ENCODE measurements at regions not wholly inside any gene's neighbourhood (a gene's known extent, or its start where the extent isn't known, plus 50 kb on each side); places are given as distances from the start of the nearest gene placed in this dataset.

DNA sequence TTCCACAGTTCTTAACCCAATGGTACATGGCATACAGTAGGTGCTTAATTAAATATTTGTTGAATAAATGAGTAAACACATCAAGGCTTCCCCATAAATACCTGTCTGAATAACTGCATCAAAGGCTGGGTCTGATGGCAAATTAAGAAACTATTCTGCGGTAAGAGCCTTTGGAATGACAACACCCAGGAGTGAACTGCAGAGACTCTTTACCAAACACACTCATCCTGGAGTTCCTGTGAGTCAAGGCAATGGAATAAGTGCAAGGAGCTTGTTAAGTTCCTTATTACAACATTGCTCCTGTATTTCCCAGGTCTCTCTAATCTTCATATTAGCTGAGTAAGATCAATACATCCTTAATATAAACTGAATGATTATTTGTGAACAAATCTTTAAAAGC, 119.9 kb upstream of the STT3B start:
- no peaks in the 10 kb centered on the region for H3K36me3 ChIP-seq (ENCODE audit: insufficient read depth)
- no peaks in the 10 kb centered on the region for H3K4me1 ChIP-seq (ENCODE audit: insufficient read depth)
- H3K27ac ChIP-seq (ENCODE audit: low read depth) = no peak overlapping the region
- DNase-seq (ENCODE audit: extremely low spot score) = no peak
- H3K4me3 ChIP-seq (ENCODE audit: low read depth, low read length) = no peak overlapping the region
- WGBS = 96% methylated on average over 1 of the region's 1 CpG

DNA sequence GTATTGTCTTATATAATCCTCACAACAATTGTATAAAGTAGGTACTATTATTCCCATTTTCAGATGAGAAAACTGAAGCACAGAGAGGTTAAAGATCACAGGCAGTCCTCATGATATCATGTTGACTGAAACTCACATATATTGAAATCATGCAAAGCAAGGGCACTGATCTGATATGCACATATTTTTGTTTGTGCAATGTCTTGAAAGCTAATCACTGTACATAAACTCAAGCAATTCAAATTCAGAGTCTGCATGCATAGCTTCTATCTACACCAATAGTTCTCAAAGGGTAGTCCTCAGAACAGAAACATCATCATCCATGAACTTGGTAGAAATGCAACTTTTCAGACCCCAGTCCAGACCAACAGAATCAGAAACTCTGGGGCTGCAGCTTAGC, 119.2 kb upstream of the STT3B start:
- Histone ChIP-seq H3K4me3 (ENCODE audit: low read depth, low read length) (no peak overlapping the region), H3K36me3 (ENCODE audit: insufficient read depth) (no peaks in the 10 kb centered on the region), H3K4me1 (ENCODE audit: insufficient read depth) (no peaks in the 10 kb centered on the region), H3K27ac (ENCODE audit: low read depth) (no peak overlapping the region)
- DNase-seq (ENCODE audit: extremely low spot score) = no peak

DNA sequence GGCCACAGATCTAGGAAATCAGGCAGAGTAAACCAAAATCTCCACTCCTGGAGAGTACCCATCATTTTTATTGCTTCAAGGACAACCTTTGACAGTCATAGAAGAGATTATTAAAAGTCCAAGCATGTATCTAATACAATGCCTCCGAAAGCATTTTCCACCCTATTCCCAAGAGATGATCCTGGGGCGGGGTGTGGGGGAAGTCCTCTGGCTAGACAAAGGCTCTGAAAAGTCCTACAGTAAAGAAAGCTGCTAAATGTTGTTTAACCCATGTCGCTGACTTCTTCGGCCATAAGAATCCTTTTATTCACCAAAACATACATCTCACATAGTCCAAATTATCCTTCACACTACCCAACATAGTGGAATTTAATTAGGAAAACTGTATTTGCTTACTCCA, 115.7 kb upstream of the STT3B start:
- H3K36me3 ChIP-seq (ENCODE audit: insufficient read depth) = no peaks in the 10 kb centered on the region
- WGBS = 83% methylated on average over 4 of the region's 4 CpGs
- H3K27ac ChIP-seq (ENCODE audit: low read depth) = no peak overlapping the region
- no peak for DNase-seq (ENCODE audit: extremely low spot score)
- H3K4me1 ChIP-seq (ENCODE audit: insufficient read depth) = no peaks in the 10 kb centered on the region
- no peak overlapping the region for H3K4me3 ChIP-seq (ENCODE audit: low read depth, low read length)

DNA sequence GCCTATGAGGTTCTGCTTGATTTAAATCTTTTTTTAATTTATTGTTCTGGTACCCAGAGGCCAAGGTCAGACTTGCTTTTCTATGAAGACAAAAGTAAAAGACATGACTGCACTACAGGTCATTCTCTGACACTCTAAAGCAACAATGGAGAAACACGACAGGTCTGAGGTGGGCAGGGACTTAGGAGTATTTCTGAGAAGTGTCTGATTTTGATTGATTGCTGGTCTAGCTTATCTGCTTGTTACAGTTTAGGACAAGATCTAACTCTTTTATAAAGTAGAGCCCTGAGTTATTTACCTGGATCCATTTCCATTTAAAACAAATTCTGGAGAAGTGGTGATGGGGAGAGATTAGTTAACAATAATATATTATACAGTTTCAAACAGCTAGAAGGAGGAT, 115.2 kb upstream of the STT3B start:
- Histone ChIP-seq H3K27ac (ENCODE audit: low read depth) (no peak overlapping the region), H3K4me3 (ENCODE audit: low read depth, low read length) (no peak overlapping the region), H3K36me3 (ENCODE audit: insufficient read depth) (no peaks in the 10 kb centered on the region), H3K4me1 (ENCODE audit: insufficient read depth) (no peaks in the 10 kb centered on the region)
- 89% methylated on average over 1 of the region's 1 CpG for WGBS
- DNase-seq (ENCODE audit: extremely low spot score) = no peak

DNA sequence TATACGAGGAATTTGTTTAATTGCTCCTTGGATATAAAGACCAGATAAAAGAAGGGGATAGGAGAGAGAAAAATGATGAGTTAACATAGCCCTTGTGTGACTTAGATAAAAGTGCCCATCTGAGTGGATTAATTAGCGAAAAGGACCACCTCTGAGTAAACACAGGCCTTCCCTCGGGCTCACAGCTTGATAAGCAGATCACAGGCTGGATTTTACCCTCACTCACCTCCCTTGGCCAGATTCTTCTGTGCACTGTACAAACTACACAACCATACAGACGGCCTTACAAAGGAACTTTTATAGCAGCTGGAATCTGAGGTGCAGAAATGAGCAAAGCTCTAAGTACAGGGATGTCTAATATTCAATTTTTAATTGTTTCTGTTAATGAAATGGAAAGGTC, 112.4 kb upstream of the STT3B start:
- Histone ChIP-seq H3K27ac (ENCODE audit: low read depth) (no peak overlapping the region), H3K4me3 (ENCODE audit: low read depth, low read length) (no peak overlapping the region), H3K4me1 (ENCODE audit: insufficient read depth) (peaks cover 2% of the 10 kb centered on the region), H3K36me3 (ENCODE audit: insufficient read depth) (no peaks in the 10 kb centered on the region)
- WGBS = 78% methylated on average over 4 of the region's 4 CpGs
- DNase-seq (ENCODE audit: extremely low spot score) = no peak

DNA sequence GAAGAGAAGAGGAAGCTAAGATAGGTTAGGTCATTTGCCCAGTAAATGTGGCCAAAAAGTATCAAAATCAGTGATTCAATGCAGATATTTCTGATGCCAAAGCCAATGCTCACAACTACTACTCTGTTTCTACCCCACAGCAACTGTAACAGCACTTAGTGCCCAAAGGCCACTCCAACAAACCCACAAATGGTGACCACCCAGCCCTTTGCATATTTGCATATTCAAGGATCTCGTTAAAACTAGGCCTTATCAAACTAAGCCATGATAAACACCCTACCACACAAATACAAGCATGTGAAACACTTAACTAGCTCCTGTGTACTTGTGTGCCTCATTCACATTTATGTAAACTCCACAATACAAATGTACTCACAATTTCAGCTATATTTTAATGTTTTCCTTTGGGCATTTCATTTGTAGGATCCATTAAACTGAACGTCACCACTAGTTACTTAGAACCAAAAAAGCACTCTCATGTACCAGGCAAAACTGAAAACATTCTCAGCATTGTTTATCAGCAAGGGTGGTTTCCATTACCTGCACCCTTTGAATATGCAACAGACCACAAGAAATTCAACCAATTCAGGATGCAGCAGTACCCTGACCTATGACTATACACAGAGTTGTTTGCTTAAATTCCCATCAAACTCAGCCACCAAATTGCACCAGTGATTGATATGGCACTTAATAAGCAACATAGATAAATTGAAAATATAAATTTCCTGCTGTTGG, 111.2 kb upstream of the STT3B start:
- WGBS = 88% methylated on average over 2 of the region's 2 CpGs
- Histone ChIP-seq H3K36me3 (ENCODE audit: insufficient read depth) (no peaks in the 10 kb centered on the region), H3K27ac (ENCODE audit: low read depth) (no peak overlapping the region), H3K4me1 (ENCODE audit: insufficient read depth) (peaks cover 2% of the 10 kb centered on the region), H3K4me3 (ENCODE audit: low read depth, low read length) (no peak overlapping the region)
- no peak for DNase-seq (ENCODE audit: extremely low spot score)

DNA sequence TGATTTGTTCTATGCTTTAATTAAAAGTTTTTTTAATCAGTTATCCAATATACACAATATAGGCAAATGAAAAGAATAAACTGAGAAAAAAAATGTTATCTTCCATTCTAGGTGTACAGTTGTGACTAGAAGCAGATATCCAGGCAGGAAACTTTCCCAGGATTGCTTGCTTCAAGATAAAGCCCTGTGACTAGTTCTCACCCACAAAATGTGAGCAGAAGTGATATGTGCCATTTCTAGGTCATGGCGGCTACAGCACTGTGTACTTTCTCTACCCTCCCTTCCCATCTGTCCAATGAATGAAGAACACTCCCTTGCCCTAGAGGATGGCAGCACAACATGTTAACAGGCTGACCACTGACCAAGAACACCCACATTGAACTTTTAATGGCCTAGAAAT, 110.5 kb upstream of the STT3B start:
- no peaks in the 10 kb centered on the region for H3K36me3 ChIP-seq (ENCODE audit: insufficient read depth)
- WGBS = 98% methylated on average over 1 of the region's 1 CpG
- peaks cover 2% of the 10 kb centered on the region for H3K4me1 ChIP-seq (ENCODE audit: insufficient read depth)
- no peak overlapping the region for H3K4me3 ChIP-seq (ENCODE audit: low read depth, low read length)
- no peak overlapping the region for H3K27ac ChIP-seq (ENCODE audit: low read depth)
- DNase-seq (ENCODE audit: extremely low spot score) = no peak

DNA sequence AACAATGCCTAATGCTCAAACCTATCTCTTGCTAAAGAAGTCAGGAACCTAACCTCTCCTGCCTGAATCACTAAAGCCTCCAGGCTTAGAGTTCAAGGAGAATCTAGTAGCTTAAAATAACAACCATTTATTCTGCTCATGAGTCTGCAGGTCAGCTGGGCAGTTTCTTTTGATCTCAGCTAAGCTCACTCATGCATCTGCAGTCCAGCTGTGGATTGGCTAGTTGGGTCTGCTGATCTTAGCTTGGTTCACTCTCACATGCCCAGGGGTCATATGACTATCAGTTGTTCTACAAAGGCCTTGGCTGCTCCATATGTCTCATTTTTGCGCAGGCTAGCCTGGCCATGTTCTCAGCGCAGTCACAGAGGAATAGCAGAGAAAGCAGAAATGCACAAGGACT, 109.2 kb upstream of the STT3B start:
- 82% methylated on average over 2 of the region's 2 CpGs for WGBS
- DNase-seq (ENCODE audit: extremely low spot score) = no peak

DNA sequence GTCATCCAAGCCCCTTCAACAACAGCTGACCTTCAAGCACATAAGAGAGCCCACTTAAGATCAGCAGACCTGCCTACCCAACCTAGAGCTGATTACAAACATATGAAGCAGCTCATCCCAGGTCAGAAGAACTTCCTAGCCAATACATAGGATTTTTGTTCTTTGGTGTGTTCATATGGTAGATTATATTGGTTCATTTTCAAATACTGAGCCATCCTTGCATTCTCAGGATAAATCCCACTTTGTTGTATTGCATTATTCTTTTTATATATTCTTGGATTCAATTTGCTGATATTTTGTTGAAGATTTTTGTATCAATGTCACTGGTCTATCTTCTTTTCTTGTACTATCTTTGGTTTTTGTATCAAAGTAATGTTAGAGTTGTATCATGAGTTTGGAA, 107.3 kb upstream of the STT3B start:
- no peak for DNase-seq (ENCODE audit: extremely low spot score)

More for the DNA sequence above, 109.2 kb upstream of the STT3B start:
- H3K36me3 ChIP-seq (ENCODE audit: insufficient read depth) = no peaks in the 10 kb centered on the region
- H3K4me3 ChIP-seq (ENCODE audit: low read depth, low read length) = no peak overlapping the region
- peaks cover 2% of the 10 kb centered on the region for H3K4me1 ChIP-seq (ENCODE audit: insufficient read depth)
- H3K27ac ChIP-seq (ENCODE audit: low read depth) = no peak overlapping the region

DNA sequence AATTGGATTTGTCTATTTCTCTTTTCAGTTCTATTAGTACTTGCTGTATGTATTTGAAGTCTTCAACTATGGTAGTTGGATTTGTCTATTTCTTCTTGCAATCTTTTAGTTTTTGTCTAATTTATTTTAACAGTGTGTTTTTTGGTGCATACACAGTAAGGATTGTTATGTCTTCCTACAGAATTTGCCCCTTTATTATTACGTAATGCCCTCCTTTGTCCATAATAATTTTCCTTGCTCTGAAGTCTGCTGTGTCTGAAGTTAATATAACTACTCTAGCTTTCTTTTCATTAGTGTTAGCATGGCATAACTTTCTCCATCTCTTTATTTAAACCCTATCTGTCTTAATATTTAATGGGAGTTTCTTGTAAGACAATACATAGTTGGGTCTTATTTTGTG, 105.1 kb upstream of the STT3B start:
- H3K27ac ChIP-seq (ENCODE audit: low read depth) = no peak overlapping the region
- no peak overlapping the region for H3K4me3 ChIP-seq (ENCODE audit: low read depth, low read length)
- WGBS = 92% methylated on average over 1 of the region's 1 CpG
- no peaks in the 10 kb centered on the region for H3K36me3 ChIP-seq (ENCODE audit: insufficient read depth)
- peaks cover 2% of the 10 kb centered on the region for H3K4me1 ChIP-seq (ENCODE audit: insufficient read depth)
- no peak for DNase-seq (ENCODE audit: extremely low spot score)

More for the DNA sequence above, 107.3 kb upstream of the STT3B start:
- Histone ChIP-seq H3K4me1 (ENCODE audit: insufficient read depth) (peaks cover 2% of the 10 kb centered on the region), H3K4me3 (ENCODE audit: low read depth, low read length) (no peak overlapping the region), H3K27ac (ENCODE audit: low read depth) (no peak overlapping the region), H3K36me3 (ENCODE audit: insufficient read depth) (no peaks in the 10 kb centered on the region)

DNA sequence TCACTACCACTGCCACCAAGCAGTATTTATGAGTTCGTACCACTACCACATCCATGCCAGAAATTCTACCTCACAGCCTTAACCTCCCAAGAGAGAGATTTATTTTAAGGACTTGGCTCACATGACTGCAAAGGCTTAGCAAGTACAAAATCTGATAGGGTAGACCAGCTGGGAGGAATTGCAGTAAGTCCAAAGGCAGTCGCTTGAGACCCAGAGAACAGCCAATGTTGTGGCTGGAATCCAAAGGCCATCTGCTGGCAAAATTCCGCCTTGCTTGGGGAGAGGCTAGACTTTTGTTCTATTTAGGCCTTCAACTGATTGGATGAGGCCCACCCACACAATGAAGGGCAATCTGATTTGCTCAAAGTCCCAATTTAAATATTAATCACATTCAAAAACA, 101.4 kb upstream of the STT3B start:
- WGBS = 56% methylated on average over 3 of the region's 3 CpGs
- H3K27ac ChIP-seq (ENCODE audit: low read depth) = no peak overlapping the region
- no peak for DNase-seq (ENCODE audit: extremely low spot score)
- no peaks in the 10 kb centered on the region for H3K36me3 ChIP-seq (ENCODE audit: insufficient read depth)
- no peak overlapping the region for H3K4me3 ChIP-seq (ENCODE audit: low read depth, low read length)
- no peaks in the 10 kb centered on the region for H3K4me1 ChIP-seq (ENCODE audit: insufficient read depth)

DNA sequence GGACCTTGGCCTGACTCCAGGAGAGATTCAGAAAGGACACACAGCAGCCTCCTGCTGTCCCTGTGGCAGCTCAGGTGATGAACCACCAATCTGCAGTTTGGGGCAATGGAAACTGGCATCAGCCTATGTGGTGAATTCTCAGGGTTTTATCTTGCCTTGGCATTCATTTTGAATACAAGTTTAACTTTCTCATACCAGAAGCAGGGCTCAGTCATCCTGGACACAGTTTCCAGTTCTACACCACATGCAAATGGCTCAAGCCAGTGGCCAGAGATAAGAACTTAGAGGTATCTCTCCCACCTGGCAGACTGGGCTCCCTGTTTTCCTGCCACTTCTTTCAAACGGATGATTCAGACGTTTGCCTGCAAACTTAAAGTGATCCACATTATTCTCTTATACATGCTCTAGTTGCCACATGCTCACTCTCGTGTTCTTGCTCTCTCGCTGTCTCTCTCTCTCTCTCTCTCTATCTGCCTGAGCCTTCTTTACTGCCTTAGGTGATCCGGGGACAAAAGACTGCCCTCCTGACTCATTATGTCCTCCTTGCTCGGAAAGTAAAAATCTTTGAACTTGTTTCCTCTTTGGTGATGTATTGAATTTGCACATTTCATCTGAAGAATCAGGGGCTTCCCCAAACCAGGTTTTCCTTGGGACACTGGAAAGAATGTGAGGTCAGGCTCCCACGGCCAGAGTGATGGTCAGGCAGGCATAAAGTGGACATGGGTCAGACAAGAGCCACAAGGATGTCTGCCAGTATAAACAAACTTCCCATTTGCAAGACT, 99.6 kb upstream of the STT3B start:
- Histone ChIP-seq H3K4me1 (ENCODE audit: insufficient read depth) (no peaks in the 10 kb centered on the region), H3K27ac (ENCODE audit: low read depth) (no peak overlapping the region), H3K4me3 (ENCODE audit: low read depth, low read length) (no peak overlapping the region), H3K36me3 (ENCODE audit: insufficient read depth) (no peaks in the 10 kb centered on the region)
- 78% methylated on average over 7 of the region's 7 CpGs for WGBS
- DNase-seq (ENCODE audit: extremely low spot score) = no peak

DNA sequence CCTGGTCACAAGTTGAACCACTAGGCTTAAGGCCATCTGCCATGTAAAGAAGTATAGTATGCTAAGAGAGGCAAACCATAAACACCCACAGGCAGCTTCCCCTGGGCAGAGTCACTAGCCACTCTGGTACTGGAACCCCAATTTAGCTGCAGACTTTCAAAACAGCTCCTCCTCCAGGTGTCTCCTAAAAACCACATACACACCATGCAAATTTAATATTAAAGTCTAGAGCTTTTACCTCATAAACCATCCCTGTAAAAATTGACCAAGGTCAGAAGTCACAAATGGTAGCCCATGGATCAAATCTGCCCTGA, 99.1 kb upstream of the STT3B start:
- no peak for DNase-seq (ENCODE audit: extremely low spot score)
- H3K4me3 ChIP-seq (ENCODE audit: low read depth, low read length) = no peak overlapping the region
- H3K36me3 ChIP-seq (ENCODE audit: insufficient read depth) = no peaks in the 10 kb centered on the region
- H3K27ac ChIP-seq (ENCODE audit: low read depth) = no peak overlapping the region
- H3K4me1 ChIP-seq (ENCODE audit: insufficient read depth) = no peaks in the 10 kb centered on the region

DNA sequence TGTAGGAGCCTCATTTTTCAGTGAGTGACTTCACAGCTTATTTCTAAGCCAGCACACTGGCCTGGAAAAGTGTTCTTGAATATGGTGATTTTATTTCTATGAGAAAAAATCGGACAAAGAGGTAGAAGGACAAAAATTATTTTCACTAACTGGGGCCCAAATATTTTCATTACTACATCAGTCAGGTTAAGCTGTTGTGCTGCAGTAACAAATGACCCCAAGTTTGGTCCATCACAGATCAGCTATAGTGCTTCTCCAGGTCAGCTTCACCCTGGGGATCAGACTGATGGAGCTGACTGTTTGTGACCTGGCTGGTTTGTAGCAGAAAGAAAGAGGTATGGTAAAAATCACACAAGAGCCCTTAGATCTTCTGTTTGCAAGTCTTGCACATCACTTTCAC, 97.9 kb upstream of the STT3B start:
- H3K36me3 ChIP-seq (ENCODE audit: insufficient read depth) = no peaks in the 10 kb centered on the region
- WGBS = 92% methylated on average over 1 of the region's 1 CpG
- H3K27ac ChIP-seq (ENCODE audit: low read depth) = no peak overlapping the region
- H3K4me1 ChIP-seq (ENCODE audit: insufficient read depth) = no peaks in the 10 kb centered on the region
- no peak for DNase-seq (ENCODE audit: extremely low spot score)
- H3K4me3 ChIP-seq (ENCODE audit: low read depth, low read length) = no peak overlapping the region
